A549 (cell line): ENCODE measurements at regions not wholly inside any gene's neighbourhood (a gene's known extent, or its start where the extent isn't known, plus 50 kb on each side); places are given as distances from the start of the nearest gene placed in this dataset.

Experiments
- ATAC-seq, 2 experiments: fragments of 200-7000 bp in 1 of 2; fragments of >200 bp in 1 of 2; cut with Nextera tagmentation in 1 of 2; cut with Tn5 transposase in 1 of 2; 3 replicates each; pipeline versions ENCODE4 v1.8.0 to v1.9.1; 2018 to 2020; ENCODE audit warnings: mild to moderate bottlenecking in 1 of 2, moderate library complexity in 1 of 2
- CTCF ChIA-PET: fragments of 300-600 bp; sonication (Branson Sonifier 250); formaldehyde crosslinking; extraction: SDS; loops from one replicate; lab custom pipeline; 2021; ENCODE audit warnings: antibody characterized with exemption, inconsistent platforms; lab: Yijun Ruan, JAX
- POLR2A ChIA-PET: fragments of 350-600 bp; formaldehyde crosslinking; extraction: SDS; loops from one replicate; lab custom pipeline; 2021; ENCODE audit warnings: antibody characterized with exemption, inconsistent platforms; lab: Yijun Ruan, JAX
- DNase-seq, 2 experiments: peaks; one replicate each; pipeline versions ENCODE4 v3.0.0 to v3.0.0-alpha.2; 2011 to 2016; ENCODE audit warnings: low read depth in 1 of 2, low spot score in 1 of 2
- FAIRE-seq: peaks from 2 replicates; lab custom pipeline; 2011; peaks lifted over from hg19 to GRCh38; lab: Jason Lieb, UNC
- H3K27ac ChIP-seq, 2 experiments: fragments of >200 bp; sonication (Bioruptor Twin); formaldehyde crosslinking; 3 replicates each; pipeline ENCODE4 v1.5.1; 2016 to 2017
- H3K4me1 ChIP-seq: fragments of >200 bp; sonication (Bioruptor Twin); formaldehyde crosslinking; 3 replicates; pipeline ENCODE4 v1.6.1; 2016
- H3K4me2 ChIP-seq: fragments of >200 bp; sonication (Bioruptor Twin); formaldehyde crosslinking; 3 replicates; pipeline ENCODE4 v1.6.1; 2016
- H3K4me3 ChIP-seq: fragments of >200 bp; sonication (Bioruptor Twin); formaldehyde crosslinking; 3 replicates; pipeline ENCODE4 v1.5.1; 2016
- H3K9me3 ChIP-seq: fragments of >200 bp; sonication (Bioruptor Twin); formaldehyde crosslinking; 3 replicates; pipeline ENCODE4 v1.6.1; 2016
- BCL3 ChIP-seq: fragments of >200 bp; sonication (Bioruptor Twin); formaldehyde crosslinking; IDR thresholded peaks from 3 replicates; pipeline ENCODE4 v1.6.1; 2016
- CEBPB ChIP-seq, 2 experiments: fragments of >200 bp in 1 of 2; sonication (Bioruptor Twin) in 1 of 2; formaldehyde crosslinking in 1 of 2; IDR thresholded peaks; 2 replicates each; pipeline ENCODE4 v1.6.1; 2012 to 2016
- CHD2 ChIP-seq: fragments of 150-350 bp; IDR thresholded peaks from 2 replicates; pipeline ENCODE4 v1.6.1; 2014; ENCODE audit warnings: low read length; ENCODE audit not compliant: partially characterized antibody
- CHD4 ChIP-seq: fragments of 200-600 bp; sonication (generic); IDR thresholded peaks from 2 replicates; pipeline ENCODE4 v1.6.1; 2016; ENCODE audit warnings: antibody characterized with exemption, mild to moderate bottlenecking, borderline replicate concordance
- E2F6 ChIP-seq: IDR thresholded peaks from 2 replicates; pipeline ENCODE4 v1.6.1; 2012; ENCODE audit warnings: low read depth, borderline replicate concordance
- EP300 ChIP-seq, 2 experiments: fragments of >200 bp; sonication (Bioruptor Twin); formaldehyde crosslinking; IDR thresholded peaks; 2 replicates in 1 of 2; 3 replicates in 1 of 2; pipeline ENCODE4 v1.6.1; 2016 to 2017
- FOSL2 ChIP-seq, 2 experiments: fragments of 450-650 bp in 1 of 2; fragments of >200 bp in 1 of 2; sonication (Bioruptor Twin) in 1 of 2; formaldehyde crosslinking; IDR thresholded peaks; 2 replicates each; pipeline versions ENCODE4 v1.5.0 to v1.6.1; 2016 to 2020; ENCODE audit warnings: mild to moderate bottlenecking in 1 of 2, moderate library complexity in 1 of 2
- GATA3 ChIP-seq: IDR thresholded peaks from 2 replicates; pipeline ENCODE4 v1.6.1; 2012; ENCODE audit warnings: borderline replicate concordance
- HMGXB4 ChIP-seq: fragments of 250-450 bp; sonication (Bioruptor Pico); IDR thresholded peaks from 2 replicates; pipeline ENCODE4 v1.5.0; 2021; ENCODE audit warnings: mild to moderate bottlenecking, moderate library complexity, borderline replicate concordance
- HOXA7 ChIP-seq: fragments of 250-450 bp; sonication (Bioruptor Pico); IDR thresholded peaks from 2 replicates; pipeline ENCODE4 v1.5.0; 2020; ENCODE audit warnings: mild to moderate bottlenecking, moderate library complexity
- HOXB13 ChIP-seq: fragments of 250-450 bp; sonication (Bioruptor Pico); IDR thresholded peaks from 2 replicates; pipeline ENCODE4 v1.5.0; 2020; ENCODE audit warnings: low read depth, mild to moderate bottlenecking, moderate library complexity
- JUN ChIP-seq, 2 experiments: fragments of >200 bp; sonication (Bioruptor Twin); formaldehyde crosslinking; IDR thresholded peaks; 2 replicates in 1 of 2; 3 replicates in 1 of 2; pipeline ENCODE4 v1.6.1; 2016 to 2017
- JUNB ChIP-seq: fragments of >200 bp; sonication (Bioruptor Twin); formaldehyde crosslinking; IDR thresholded peaks from 2 replicates; pipeline ENCODE4 v1.6.1; 2016
- KDM1A ChIP-seq: fragments of 200-600 bp; sonication (generic); IDR thresholded peaks from 2 replicates; pipeline ENCODE4 v1.6.1; 2016; ENCODE audit warnings: low read depth, mild to moderate bottlenecking
- KDM5A ChIP-seq: fragments of 200-600 bp; sonication (generic); IDR thresholded peaks from 2 replicates; pipeline ENCODE4 v1.6.1; 2016; ENCODE audit warnings: antibody characterized with exemption, mild to moderate bottlenecking
- MAX ChIP-seq: IDR thresholded peaks from 2 replicates; pipeline ENCODE4 v1.6.1; 2012
- MYC ChIP-seq: IDR thresholded peaks from 2 replicates; pipeline ENCODE4 v1.6.1; 2012; ENCODE audit warnings: mild to moderate bottlenecking, inconsistent platforms, low read length, improper control_type of control experiment, borderline replicate concordance
- NR3C1 ChIP-seq: fragments of >200 bp; sonication (Bioruptor Twin); formaldehyde crosslinking; IDR thresholded peaks from 3 replicates; pipeline ENCODE4 v1.6.1; 2017
- PBX3 ChIP-seq: IDR thresholded peaks from 2 replicates; pipeline ENCODE4 v1.6.1; 2012
- PHF8 ChIP-seq: fragments of 200-600 bp; sonication (generic); IDR thresholded peaks from 2 replicates; pipeline ENCODE4 v1.6.1; 2016; ENCODE audit warnings: low read depth, mild to moderate bottlenecking, antibody characterized with exemption, moderate library complexity, borderline replicate concordance
- POLR2AphosphoS2 ChIP-seq: conservative IDR thresholded peaks from 2 replicates; pipeline ENCODE4 v1.6.1; 2012; ENCODE audit warnings: low read length, improper control_type of control experiment, inconsistent platforms
- RCOR1 ChIP-seq: fragments of 150-350 bp; IDR thresholded peaks from 2 replicates; pipeline ENCODE4 v1.6.1; 2014; ENCODE audit warnings: antibody characterized with exemption, low read length, low read depth
- RFX5 ChIP-seq: fragments of 450-650 bp; IDR thresholded peaks from 2 replicates; pipeline ENCODE4 v1.7.1; 2014; ENCODE audit warnings: antibody characterized with exemption, mild to moderate bottlenecking, moderate library complexity
- ZNF302 ChIP-seq: fragments of 250-450 bp; sonication (Bioruptor Pico); IDR thresholded peaks from 2 replicates; pipeline ENCODE4 v1.9.0; 2021; ENCODE audit warnings: inconsistent platforms, mild to moderate bottlenecking, moderate library complexity
- ZSCAN20 ChIP-seq: fragments of 250-450 bp; sonication (Bioruptor Pico); IDR thresholded peaks from 2 replicates; pipeline ENCODE4 v1.8.0; 2022; ENCODE audit warnings: mild to moderate bottlenecking, moderate library complexity
- WGBS: methylation state at CpG from one replicate; pipeline ENCODE4 v1.1.6; 2017; ENCODE audit errors: missing lambda C conversion rate; 5-methylcytosine and 5-hydroxymethylcytosine counted together

- TF ChIP-seq RCOR1 (no peak), ZSCAN20 (CRISPR knock-in tag) (no peak), JUNB (no peak), BCL3 (no peak)
Measured at GRCh38 chr16:65494080-65494479, 372.2 kb upstream of the CDH11 start (continued).

GRCh38 chr16:65490286-65490685 is 368.4 kb upstream of the CDH11 start:
- POLR2A ChIA-PET: no interaction called here
- CTCF ChIA-PET: no interaction called here
- WGBS: 15% methylated on average over 4 of the region's 4 CpGs

GRCh38 chr16:65489531-65490023 is 367.7 kb upstream of the CDH11 start:
- H3K4me1 ChIP-seq: no peaks in the 10 kb centered on the region
- CTCF ChIA-PET: no interaction called here

More at GRCh38 chr16:65490286-65490685, 368.4 kb upstream of the CDH11 start:
- TF ChIP-seq EP300 (IDR thresholded peaks at IDR 0.05): no peak
- no peak for TF ChIP-seq ZNF302 (CRISPR knock-in tag)
- TF ChIP-seq ZSCAN20 (CRISPR knock-in tag): no peak
- no peak for TF ChIP-seq RFX5
- TF ChIP-seq E2F6: no peak
- no peak for TF ChIP-seq PHF8
- TF ChIP-seq FOSL2 (IDR thresholded peaks at IDR 0.05): no peak
- no peak for TF ChIP-seq FOSL2 (CRISPR knock-in tag; IDR thresholded peaks at IDR 0.05)
- no peak for TF ChIP-seq CEBPB (IDR thresholded peaks at IDR 0.05)
- TF ChIP-seq CHD2: no peak
- no peak for TF ChIP-seq MAX
- TF ChIP-seq MYC: no peak
- TF ChIP-seq NR3C1: no peak
- no peak for TF ChIP-seq HMGXB4 (CRISPR knock-in tag)
- TF ChIP-seq KDM5A: no peak
- no peak for TF ChIP-seq HOXB13 (CRISPR knock-in tag)
- Histone ChIP-seq H3K27ac (no peak overlapping the region), H3K4me1 (no peaks in the 10 kb centered on the region), H3K4me2 (no peak overlapping the region), H3K4me3 (no peak overlapping the region), H3K9me3 (no peaks in the 10 kb centered on the region)
- FAIRE-seq (no peak), DNase-seq (no peak), ATAC-seq (no peak)

GRCh38 chr16:65487231-65487630 is 365.4 kb upstream of the CDH11 start:
- Histone ChIP-seq H3K4me3 (no peak overlapping the region), H3K4me1 (no peaks in the 10 kb centered on the region), H3K27ac (no peak overlapping the region)
- no peak for DNase-seq
- ChIA-PET POLR2A (no interaction called here), CTCF (no interaction called here)
- no peak for TF ChIP-seq POLR2AphosphoS2
- no peak for TF ChIP-seq PBX3
- no peak for TF ChIP-seq EP300 (IDR thresholded peaks at IDR 0.05)
- no peak for TF ChIP-seq MYC
- no peak for TF ChIP-seq JUN (IDR thresholded peaks at IDR 0.05)
- TF ChIP-seq CHD4: no peak
- no peak for TF ChIP-seq GATA3
- TF ChIP-seq KDM1A: no peak
- no peak for TF ChIP-seq PHF8
- TF ChIP-seq, all 56 proteins: peak for 0
- no peak for FAIRE-seq
- 10% methylated on average over 5 of the region's 5 CpGs for WGBS
- H3K4me2 ChIP-seq: no peak overlapping the region
- no peak for ATAC-seq
- no peaks in the 10 kb centered on the region for H3K9me3 ChIP-seq

More at GRCh38 chr16:65489531-65490023, 367.7 kb upstream of the CDH11 start:
- ATAC-seq: no peak
- no peak for FAIRE-seq
- H3K9me3 ChIP-seq: no peaks in the 10 kb centered on the region
- H3K27ac ChIP-seq: no peak overlapping the region
- no peak for DNase-seq
- no peak overlapping the region for H3K4me3 ChIP-seq
- POLR2A ChIA-PET: no interaction called here
- 16% methylated on average over 4 of the region's 4 CpGs for WGBS
- no peak for TF ChIP-seq HOXA7 (CRISPR knock-in tag)
- H3K4me2 ChIP-seq: no peak overlapping the region
